ENCODE measurements at regions not wholly inside any gene's neighbourhood (a gene's known extent, or its start where the extent isn't known, plus 50 kb on each side); places are given as distances from the start of the nearest gene placed in this dataset.

- TF ChIP-seq RUNX3 (IDR thresholded peaks at IDR 0.05; ENCODE audit: low read length) (peak; percentile 58), BCL3 (IDR thresholded peaks at IDR 0.05; ENCODE audit: borderline replicate concordance, insufficient read depth, low read depth, low read length, poor library complexity, severe bottlenecking) (no peak), IRF4 (IDR thresholded peaks at IDR 0.05; ENCODE audit: low read depth, low read length) (0 out of 2 replicates have a peak, but pooled peaks have one; percentile 19), USF1 (IDR thresholded peaks at IDR 0.05; ENCODE audit: borderline replicate concordance, extremely low read length, insufficient read depth, low read depth, low read length) (no peak)
Observed at GRCh38 chr4:180190382-180190781, 2052.8 kb upstream of the TENM3 start (continued).

- Histone ChIP-seq H3K27ac (ENCODE audit: control insufficient read depth, insufficient read depth) (no peak overlapping the region), H3K4me3 (no peak overlapping the region), H4K20me1 (ENCODE audit: control insufficient read depth, insufficient read depth) (no peaks in the 10 kb centered on the region), H3K79me2 (ENCODE audit: control insufficient read depth, insufficient read depth, low read length) (no peaks in the 10 kb centered on the region), H3K9ac (ENCODE audit: control insufficient read depth, insufficient read depth, low read length) (no peak overlapping the region), H3K27me3 (replicated peaks in 1 of 2; ENCODE audit: control insufficient read depth in 2 of 2, insufficient read depth in 2 of 2, low read length in 1 of 2) (no peaks in the 10 kb centered on the region), H3K4me2 (ENCODE audit: control insufficient read depth, insufficient read depth) (no peak overlapping the region), H3K36me3 (ENCODE audit: control insufficient read depth in 2 of 2, insufficient read depth in 2 of 2, low read length in 1 of 2) (no peaks in the 10 kb centered on the region), H3K9me3 (replicated peaks; ENCODE audit: control insufficient read depth, insufficient read depth, low read length) (no peaks in the 10 kb centered on the region; the same call in 2 of the 3 replicates), H2AFZ (ENCODE audit: control insufficient read depth, low read depth, low read length) (no peak overlapping the region), H3K4me1 (ENCODE audit: control insufficient read depth, insufficient read depth, low read length) (no peaks in the 10 kb centered on the region)
- BruUV-seq (replicated peaks): no TSS peak
- ChIA-PET POLR2A (no interaction called here), CTCF (no interaction called here), SMC1A (ENCODE audit: uncharacterized antibody, unreplicated experiment) (no interaction called here), RAD21 (ENCODE audit: unreplicated experiment) (no interaction called here)
- in situ Hi-C loops (cut with MboI) (no loop called here), intact Hi-C loops (cut with micrococcal nuclease; ENCODE audit: unreplicated experiment) (no loop called here)
- ATAC-seq: no peak
- no peak for DNase-seq (ENCODE audit: low read depth, low spot score)
- FAIRE-seq: no peak
- WGBS (ENCODE audit: insufficient coverage, insufficient replicate concordance, low lambda C conversion rate, missing lambda C conversion rate): 45% methylated on average over 6 of the region's 6 CpGs
- TF ChIP-seq ZNF24 (IDR thresholded peaks at IDR 0.05) (no peak), BCL11A (IDR thresholded peaks at IDR 0.05; ENCODE audit: low read depth, low read length) (no peak), ATF2 (IDR thresholded peaks at IDR 0.05; ENCODE audit: low read length) (no peak), TARDBP (IDR thresholded peaks at IDR 0.05; ENCODE audit: borderline replicate concordance) (no peak), NFYB (IDR thresholded peaks at IDR 0.05; ENCODE audit: insufficient read depth, low read depth, low read length) (no peak), RBBP5 (conservative IDR thresholded peaks at IDR 0.05) (no peak), SUPT20H (IDR thresholded peaks at IDR 0.05; ENCODE audit: borderline replicate concordance, control insufficient read depth, low read depth, low read length) (no peak), ESRRA (IDR thresholded peaks at IDR 0.05; ENCODE audit: low read length) (no peak), MLLT1 (IDR thresholded peaks at IDR 0.05) (no peak), IRF3 (IDR thresholded peaks at IDR 0.05) (no peak), ASH2L (IDR thresholded peaks at IDR 0.05; ENCODE audit: borderline replicate concordance, low read depth) (no peak), CREB1 (IDR thresholded peaks at IDR 0.05; ENCODE audit: low read depth) (no peak), CBFB (IDR thresholded peaks at IDR 0.05; ENCODE audit: low read depth) (no peak)
Observed at GRCh38 chr4:180197471-180197870, 2045.7 kb upstream of the TENM3 start.

All from GM12878 (cell line).